SH-SY5Y (cell line): ENCODE measurements at regions not wholly inside any gene's neighbourhood (a gene's known extent, or its start where the extent isn't known, plus 50 kb on each side); places are given as distances from the start of the nearest gene placed in this dataset.

Source experiments
- GATA2 ChIP-seq: IDR thresholded peaks from 2 replicates; pipeline ENCODE4 v1.6.1; 2011; ENCODE audit warnings: mild to moderate bottlenecking, low read depth, low read length
- GATA3 ChIP-seq: IDR thresholded peaks from 2 replicates; pipeline ENCODE4 v1.6.1; 2011; ENCODE audit warnings: low read depth, mild to moderate bottlenecking, low read length, moderate library complexity

GRCh38 chr10:29757551-29758297 is 123.0 kb upstream of the SVIL start:
- TF ChIP-seq GATA2 (no peak), GATA3 (no peak)
